Stimulated activated CD8-positive, alpha-beta memory T cell treated with anti-CD3 and anti-CD28 coated beads, Interleukin-7, amount 100 ng/mL, for 48 hours (primary cell): ENCODE measurements at regions not wholly inside any gene's neighbourhood (a gene's known extent, or its start where the extent isn't known, plus 50 kb on each side); places are given as distances from the start of the nearest gene placed in this dataset.
"Not testable (repeated sequence)": the region's sequence is repeated elsewhere in the genome, so short reads cannot be mapped to it uniquely, and the experiment has no call there.

Experiments used
- DNase-seq, 2 donors: peaks; one replicate each; pipeline ENCODE4 v3.0.0-alpha.2; 2020; ENCODE audit warnings: low read depth in 1 of 2; ENCODE audit errors: extremely low read depth in 1 of 2

GRCh38 chrX:40788698-40789097 lies 53.4 kb upstream of the MED14 start:
- not testable (repeated sequence) for DNase-seq

GRCh38 chrX:40792433-40792832 lies 57.1 kb upstream of the MED14 start:
- no peak for DNase-seq

- not testable (repeated sequence) for DNase-seq
These were observed 59.4 kb upstream of the MED14 start for GRCh38 chrX:40794829-40795130.

GRCh38 chrX:40799745-40800144 lies 64.4 kb upstream of the MED14 start:
- DNase-seq, result not testable (repeated sequence)

- DNase-seq, result no peak
These were observed 70.1 kb upstream of the MED14 start for GRCh38 chrX:40805404-40805803.

GRCh38 chrX:40806513-40807220 lies 71.3 kb upstream of the MED14 start:
- no peak for DNase-seq

- no peak for DNase-seq
These were observed 72.0 kb upstream of the MED14 start for GRCh38 chrX:40807384-40807783.

GRCh38 chrX:40808203-40808602 lies 72.9 kb upstream of the MED14 start:
- DNase-seq, result no peak

- DNase-seq, result no peak
These were observed 73.9 kb upstream of the MED14 start for GRCh38 chrX:40809210-40809609.

- not testable (repeated sequence) for DNase-seq
These were observed 79.7 kb upstream of the MED14 start for GRCh38 chrX:40815045-40815444.

- no peak for DNase-seq
These were observed 81.6 kb upstream of the MED14 start for GRCh38 chrX:40816906-40817305.

GRCh38 chrX:40818236-40818635 lies 82.9 kb upstream of the MED14 start:
- no peak for DNase-seq

GRCh38 chrX:40821780-40822179 lies 86.4 kb upstream of the MED14 start:
- no peak for DNase-seq

GRCh38 chrX:40827331-40827730 lies 92.0 kb upstream of the MED14 start:
- no peak for DNase-seq

- DNase-seq, result no peak
These were observed 96.4 kb upstream of the MED14 start for GRCh38 chrX:40831750-40832149.

GRCh38 chrX:40832723-40833122 lies 97.4 kb upstream of the MED14 start:
- DNase-seq, result no peak

GRCh38 chrX:40834225-40834624 lies 98.9 kb upstream of the MED14 start:
- no peak for DNase-seq

GRCh38 chrX:40835526-40835925 lies 100.2 kb upstream of the MED14 start:
- no peak for DNase-seq

GRCh38 chrX:40843643-40844042 lies 108.3 kb upstream of the MED14 start:
- DNase-seq, result no peak

GRCh38 chrX:40844471-40844870 lies 109.1 kb upstream of the MED14 start:
- no peak for DNase-seq

GRCh38 chrX:40845331-40845911 lies 110.1 kb upstream of the MED14 start:
- no peak for DNase-seq

GRCh38 chrX:40849906-40850823 lies 114.8 kb upstream of the MED14 start:
- no peak for DNase-seq
